HL-60 (cell line): ENCODE measurements at regions not wholly inside any gene's neighbourhood (a gene's known extent, or its start where the extent isn't known, plus 50 kb on each side); places are given as distances from the start of the nearest gene placed in this dataset.

ENCODE experiments used
- DNase-seq, 2 experiments: peaks; one replicate each; pipeline ENCODE4 v3.0.0-alpha.2; 2010 to 2020; ENCODE audit warnings: low read depth in 1 of 2, low spot score in 1 of 2
- H3K27ac ChIP-seq: fragments of 250-450 bp; sonication (Bioruptor Pico); replicated peaks from 2 replicates; pipeline ENCODE4 v1.5.1; 2020; ENCODE audit warnings: mild to moderate bottlenecking, moderate library complexity
- H3K27me3 ChIP-seq: fragments of 250-450 bp; sonication (Bioruptor Pico); 2 replicates; pipeline ENCODE4 v1.5.1; 2021; ENCODE audit warnings: mild to moderate bottlenecking, moderate library complexity; ENCODE audit not compliant: insufficient read depth, poor library complexity, severe bottlenecking
- H3K4me3 ChIP-seq: replicated peaks from 2 replicates; pipeline ENCODE4 v1.5.1; 2011; ENCODE audit warnings: mild to moderate bottlenecking, control low read depth, low read length; ENCODE audit not compliant: insufficient read depth
- CTCF ChIP-seq: IDR thresholded peaks from one replicate; pipeline ENCODE4 v1.5.1; 2011; ENCODE audit warnings: low read length, control low read depth, inconsistent platforms; ENCODE audit not compliant: insufficient read depth
- GABPA ChIP-seq: IDR thresholded peaks from 2 replicates; pipeline ENCODE4 v1.6.1; 2012; ENCODE audit warnings: low read depth
- POLR2AphosphoS5 ChIP-seq: IDR thresholded peaks from 2 replicates; pipeline ENCODE4 v1.6.1; 2012; ENCODE audit warnings: low read depth
- REST ChIP-seq: IDR thresholded peaks from 2 replicates; pipeline ENCODE4 v1.6.1; 2012; ENCODE audit warnings: low read depth; ENCODE audit not compliant: insufficient replicate concordance
- SPI1 ChIP-seq: IDR thresholded peaks from 2 replicates; pipeline ENCODE4 v1.6.1; 2012; ENCODE audit warnings: low read depth, mild to moderate bottlenecking, borderline replicate concordance

GRCh38 chr10:63878428-63878827 lies 357.2 kb downstream of the REEP3 start:
- TF ChIP-seq SPI1 (no peak), GABPA (no peak), CTCF (no peak), REST (no peak), POLR2AphosphoS5 (no peak)
- Histone ChIP-seq H3K27me3 (no peaks in the 10 kb centered on the region), H3K27ac (no peak overlapping the region), H3K4me3 (no peak overlapping the region)
- DNase-seq: no peak

GRCh38 chr10:63883861-63884260 lies 362.7 kb downstream of the REEP3 start:
- no peaks in the 10 kb centered on the region for H3K27me3 ChIP-seq
- H3K27ac ChIP-seq: no peak overlapping the region
- no peak for DNase-seq
- TF ChIP-seq POLR2AphosphoS5: no peak
- TF ChIP-seq REST: no peak
- no peak for TF ChIP-seq SPI1
- no peak for TF ChIP-seq CTCF
- no peak for TF ChIP-seq GABPA
- H3K4me3 ChIP-seq: no peak overlapping the region

- Histone ChIP-seq H3K27me3 (no peaks in the 10 kb centered on the region), H3K27ac (no peak overlapping the region), H3K4me3 (no peak overlapping the region)
- DNase-seq: no peak
- TF ChIP-seq REST (no peak), POLR2AphosphoS5 (no peak), GABPA (no peak), CTCF (no peak), SPI1 (no peak)
These were observed 363.2 kb downstream of the REEP3 start for GRCh38 chr10:63884426-63884825.
